Loucy (cell line): ENCODE measurements at regions not wholly inside any gene's neighbourhood (a gene's known extent, or its start where the extent isn't known, plus 50 kb on each side); places are given as distances from the start of the nearest gene placed in this dataset.

Source experiments
- EZH2phosphoT487 ChIP-seq: fragments of 200-600 bp; IDR thresholded peaks from 2 replicates; pipeline ENCODE4 v1.6.1; 2018; ENCODE audit warnings: antibody characterized with exemption, mild to moderate bottlenecking, moderate library complexity, borderline replicate concordance
- TF ChIP-seq, protein P1 (sequence below): fragments of 200-600 bp; sonication (generic); conservative IDR thresholded peaks from 2 replicates; pipeline ENCODE4 v1.5.1; 2014; ENCODE audit warnings: mild to moderate bottlenecking, antibody characterized with exemption, low read length

DNA sequence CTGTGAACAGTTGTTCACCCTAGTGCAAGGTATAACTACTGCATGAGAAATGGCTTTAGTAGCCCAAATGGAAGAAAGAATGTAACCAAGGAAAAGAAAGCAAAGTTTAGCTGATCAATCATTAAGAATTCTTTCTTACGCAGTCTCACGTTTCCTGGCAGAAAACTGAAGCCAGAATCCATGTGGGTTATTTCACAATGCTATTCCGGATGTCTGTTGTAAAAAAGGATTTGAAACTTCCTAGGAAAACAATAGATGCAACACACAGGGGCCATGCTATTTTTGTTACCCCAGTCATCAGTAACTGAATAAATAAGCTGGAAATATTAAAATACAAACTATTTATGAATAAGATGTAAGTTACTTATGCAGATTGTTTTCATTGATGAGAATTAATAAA is 802.5 kb downstream of the CDH8 start:
- TF ChIP-seq, protein P1, sequence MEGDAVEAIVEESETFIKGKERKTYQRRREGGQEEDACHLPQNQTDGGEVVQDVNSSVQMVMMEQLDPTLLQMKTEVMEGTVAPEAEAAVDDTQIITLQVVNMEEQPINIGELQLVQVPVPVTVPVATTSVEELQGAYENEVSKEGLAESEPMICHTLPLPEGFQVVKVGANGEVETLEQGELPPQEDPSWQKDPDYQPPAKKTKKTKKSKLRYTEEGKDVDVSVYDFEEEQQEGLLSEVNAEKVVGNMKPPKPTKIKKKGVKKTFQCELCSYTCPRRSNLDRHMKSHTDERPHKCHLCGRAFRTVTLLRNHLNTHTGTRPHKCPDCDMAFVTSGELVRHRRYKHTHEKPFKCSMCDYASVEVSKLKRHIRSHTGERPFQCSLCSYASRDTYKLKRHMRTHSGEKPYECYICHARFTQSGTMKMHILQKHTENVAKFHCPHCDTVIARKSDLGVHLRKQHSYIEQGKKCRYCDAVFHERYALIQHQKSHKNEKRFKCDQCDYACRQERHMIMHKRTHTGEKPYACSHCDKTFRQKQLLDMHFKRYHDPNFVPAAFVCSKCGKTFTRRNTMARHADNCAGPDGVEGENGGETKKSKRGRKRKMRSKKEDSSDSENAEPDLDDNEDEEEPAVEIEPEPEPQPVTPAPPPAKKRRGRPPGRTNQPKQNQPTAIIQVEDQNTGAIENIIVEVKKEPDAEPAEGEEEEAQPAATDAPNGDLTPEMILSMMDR: no peak
- TF ChIP-seq EZH2phosphoT487: no peak
